SK-N-MC (cell line): ENCODE measurements at regions not wholly inside any gene's neighbourhood (a gene's known extent, or its start where the extent isn't known, plus 50 kb on each side); places are given as distances from the start of the nearest gene placed in this dataset.

Experiments
- DNase-seq: peaks from one replicate; pipeline ENCODE4 v3.0.0-alpha.2; 2011; ENCODE audit warnings: low read depth, low spot score
- H3K27ac ChIP-seq: fragments of 200-600 bp; sonication (generic); 2 replicates; pipeline ENCODE4 v1.5.1; 2016; ENCODE audit warnings: mixed run types
- H3K36me3 ChIP-seq: fragments of 200-600 bp; sonication (generic); 2 replicates; pipeline ENCODE4 v1.6.1; 2017; ENCODE audit warnings: antibody characterized with exemption, low read length, mixed read lengths; ENCODE audit not compliant: insufficient read depth
- H3K4me3 ChIP-seq: fragments of 200-600 bp; sonication (generic); 2 replicates; pipeline ENCODE4 v1.5.1; 2016
- H3K9ac ChIP-seq: fragments of 200-600 bp; sonication (generic); 2 replicates; pipeline ENCODE4 v1.8.0; 2017; ENCODE audit warnings: mixed run types, mixed read lengths; ENCODE audit not compliant: insufficient read length
- H3K9me3 ChIP-seq: fragments of 200-600 bp; sonication (generic); 2 replicates; pipeline ENCODE4 v1.6.1; 2017; ENCODE audit warnings: low read depth, mild to moderate bottlenecking, antibody characterized with exemption, low read length, moderate library complexity, mixed read lengths
- EZH2 ChIP-seq: fragments of 200-600 bp; sonication (generic); IDR thresholded peaks from one replicate; pipeline ENCODE4 v1.6.1; 2017; ENCODE audit warnings: antibody characterized with exemption
- FOXP2 ChIP-seq: optimal IDR thresholded peaks from 2 replicates; pipeline ENCODE3; 2011; ENCODE audit warnings: mild to moderate bottlenecking, moderate library complexity; ENCODE audit not compliant: insufficient read depth; ENCODE audit errors: extremely low read length, control extremely low read depth
- POLR2AphosphoS5 ChIP-seq: IDR thresholded peaks from 2 replicates; pipeline ENCODE4 v1.6.1; 2012; ENCODE audit warnings: mild to moderate bottlenecking, low read depth, low read length, borderline replicate concordance

DNA sequence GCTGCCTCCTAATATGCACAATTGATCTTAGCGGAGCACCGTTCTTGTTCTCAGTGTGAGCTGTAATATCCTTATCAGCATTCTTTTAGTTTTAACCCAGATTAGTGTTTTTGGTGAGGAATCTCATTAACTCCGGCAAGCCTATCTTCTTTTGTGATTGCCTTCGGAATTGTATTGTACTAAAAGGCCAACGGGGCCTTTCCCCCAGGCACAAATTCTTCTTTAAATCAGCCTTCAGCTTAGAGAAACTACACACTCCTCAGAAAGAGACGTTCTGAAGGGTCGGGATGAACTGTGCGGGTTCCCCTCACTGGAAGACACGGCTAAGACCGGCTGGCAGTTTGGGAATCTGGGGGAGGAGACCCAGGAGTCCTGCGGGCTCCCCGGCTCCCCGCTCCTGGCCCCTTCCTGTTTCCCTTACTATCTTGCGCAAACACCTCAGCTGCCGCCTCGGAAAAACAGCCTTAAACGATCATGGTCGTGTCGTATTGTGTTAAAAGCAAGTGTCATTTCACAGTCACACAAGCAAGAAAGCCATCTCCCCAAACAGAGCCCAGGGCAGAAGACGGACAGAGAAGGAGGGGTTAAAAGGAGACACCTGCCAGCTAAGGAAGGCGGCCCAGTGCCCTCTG lies 353.1 kb upstream of the IRX2 start:
- H3K4me3 ChIP-seq = no peak overlapping the region
- H3K27ac ChIP-seq = no peak overlapping the region
- no peaks in the 10 kb centered on the region for H3K9me3 ChIP-seq
- DNase-seq = no peak
- no peaks in the 10 kb centered on the region for H3K36me3 ChIP-seq
- no peak overlapping the region for H3K9ac ChIP-seq
- TF ChIP-seq FOXP2 = no peak
- TF ChIP-seq EZH2 = no peak
- TF ChIP-seq POLR2AphosphoS5 = no peak

- H3K27ac ChIP-seq = no peak overlapping the region
- no peak overlapping the region for H3K4me3 ChIP-seq
- TF ChIP-seq EZH2 (no peak), FOXP2 (no peak), POLR2AphosphoS5 (no peak)
- no peak for DNase-seq
- no peak overlapping the region for H3K9ac ChIP-seq
- no peaks in the 10 kb centered on the region for H3K9me3 ChIP-seq
- no peaks in the 10 kb centered on the region for H3K36me3 ChIP-seq
These were observed 351.9 kb upstream of the IRX2 start for GRCh38 chr5:3103262-3103811.

DNA sequence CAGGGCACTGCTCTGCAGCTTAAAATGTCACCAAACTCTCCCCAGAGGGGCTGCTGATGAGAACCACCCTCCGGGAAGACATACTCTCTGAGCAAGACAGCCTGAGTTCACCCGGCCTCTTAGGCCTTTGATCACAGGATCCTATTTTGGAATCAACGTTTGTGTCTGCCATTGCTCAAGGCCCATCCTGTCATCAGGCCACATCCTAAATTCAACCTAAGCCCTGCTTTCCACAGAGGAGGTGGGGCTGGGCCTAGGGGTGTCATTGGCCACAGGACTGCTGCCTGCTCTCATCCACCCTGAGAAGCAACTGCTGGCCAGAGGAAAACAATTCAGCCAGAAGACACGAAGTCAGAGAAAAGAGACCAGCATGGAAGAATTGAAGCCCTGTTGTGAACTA lies 351.1 kb upstream of the IRX2 start:
- H3K27ac ChIP-seq = no peak overlapping the region
- no peak overlapping the region for H3K4me3 ChIP-seq
- no peak for DNase-seq
- no peaks in the 10 kb centered on the region for H3K36me3 ChIP-seq
- TF ChIP-seq POLR2AphosphoS5 (no peak), FOXP2 (no peak), EZH2 (no peak)
- no peaks in the 10 kb centered on the region for H3K9me3 ChIP-seq
- no peak overlapping the region for H3K9ac ChIP-seq

GRCh38 chr5:3101561-3101960 lies 350.1 kb upstream of the IRX2 start:
- TF ChIP-seq POLR2AphosphoS5 (no peak), EZH2 (no peak), FOXP2 (no peak)
- Histone ChIP-seq H3K9me3 (no peaks in the 10 kb centered on the region), H3K9ac (no peak overlapping the region), H3K4me3 (no peak overlapping the region), H3K36me3 (no peaks in the 10 kb centered on the region), H3K27ac (no peak overlapping the region)
- DNase-seq = no peak

- Histone ChIP-seq H3K9me3 (no peaks in the 10 kb centered on the region), H3K27ac (no peak overlapping the region), H3K36me3 (no peaks in the 10 kb centered on the region), H3K9ac (no peak overlapping the region), H3K4me3 (no peak overlapping the region)
- no peak for DNase-seq
- no peak for TF ChIP-seq EZH2
- no peak for TF ChIP-seq POLR2AphosphoS5
- no peak for TF ChIP-seq FOXP2
These were observed 349.6 kb upstream of the IRX2 start for GRCh38 chr5:3100921-3101551.

DNA sequence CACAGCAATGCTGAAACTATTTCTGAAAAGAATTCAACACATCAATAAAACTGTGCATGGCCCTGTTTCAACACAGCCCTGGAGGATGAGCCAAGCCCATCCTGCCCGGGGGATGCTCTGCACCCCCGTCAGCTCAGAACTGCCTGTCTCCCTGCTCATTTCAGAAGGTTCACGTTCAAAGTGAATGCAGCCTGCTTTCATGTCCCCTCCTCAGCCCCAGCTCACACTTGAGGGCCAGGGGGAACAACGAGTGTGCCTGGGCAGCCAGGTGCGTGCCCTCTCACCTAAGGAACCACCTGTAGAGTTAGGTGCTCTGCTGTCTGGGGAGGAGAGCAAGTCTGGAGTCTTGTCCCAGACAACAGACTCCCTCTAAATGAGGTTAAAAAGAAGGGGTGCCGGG lies 348.5 kb upstream of the IRX2 start:
- H3K4me3 ChIP-seq = no peak overlapping the region
- H3K36me3 ChIP-seq = no peaks in the 10 kb centered on the region
- no peak for DNase-seq
- H3K27ac ChIP-seq = no peak overlapping the region
- no peak overlapping the region for H3K9ac ChIP-seq
- no peaks in the 10 kb centered on the region for H3K9me3 ChIP-seq
- TF ChIP-seq POLR2AphosphoS5 = no peak
- TF ChIP-seq EZH2 = no peak
- no peak for TF ChIP-seq FOXP2

DNA sequence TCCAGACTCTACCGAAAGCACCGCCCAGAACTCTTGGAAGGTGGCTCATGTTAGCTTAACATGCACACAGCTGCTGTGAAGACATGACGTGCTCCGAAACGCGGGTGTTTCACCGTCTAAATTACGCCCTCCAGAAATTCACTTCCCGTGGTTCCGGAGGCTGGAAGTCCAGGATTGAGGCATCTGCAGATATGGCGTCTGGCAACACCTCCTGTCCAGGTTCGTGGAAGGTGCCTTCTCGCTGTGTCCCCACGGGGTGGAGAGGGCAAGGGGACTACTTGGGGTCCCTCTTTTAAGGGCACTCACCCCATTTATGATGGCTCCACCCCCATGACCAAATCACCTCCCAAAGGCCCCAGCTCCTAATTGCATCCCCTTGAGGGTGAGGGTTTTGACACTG lies 348.0 kb upstream of the IRX2 start:
- DNase-seq = no peak
- Histone ChIP-seq H3K4me3 (no peak overlapping the region), H3K9ac (no peak overlapping the region), H3K36me3 (no peaks in the 10 kb centered on the region), H3K27ac (no peak overlapping the region), H3K9me3 (no peaks in the 10 kb centered on the region)
- no peak for TF ChIP-seq POLR2AphosphoS5

GRCh38 chr5:3098821-3099220 lies 347.3 kb upstream of the IRX2 start:
- H3K9ac ChIP-seq = no peak overlapping the region
- DNase-seq = no peak

DNA sequence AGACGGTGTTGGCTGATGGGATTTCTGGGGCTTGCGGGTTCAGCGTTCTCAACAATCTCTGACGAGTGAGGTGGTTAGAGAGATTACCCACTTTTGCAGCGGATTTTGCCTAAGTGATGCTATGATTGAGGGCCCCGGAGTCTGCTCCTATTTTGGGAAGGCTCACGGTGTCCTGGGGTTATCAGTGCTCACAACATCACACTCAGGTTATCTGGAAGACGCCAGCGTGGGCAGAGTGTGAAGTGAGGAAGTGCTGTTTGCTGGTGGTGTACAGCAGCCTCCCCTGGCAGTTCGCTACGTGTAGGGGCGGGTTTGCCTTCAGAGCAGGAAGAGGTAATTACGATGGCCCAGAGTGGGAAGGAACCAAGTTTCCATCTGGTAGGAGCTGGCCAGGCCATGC lies 341.2 kb upstream of the IRX2 start:
- Histone ChIP-seq H3K9ac (no peak overlapping the region), H3K9me3 (no peaks in the 10 kb centered on the region), H3K4me3 (no peak overlapping the region), H3K27ac (no peak overlapping the region), H3K36me3 (no peaks in the 10 kb centered on the region)
- DNase-seq = no peak
- TF ChIP-seq FOXP2 = no peak
- no peak for TF ChIP-seq POLR2AphosphoS5

More at GRCh38 chr5:3098821-3099220, 347.3 kb upstream of the IRX2 start:
- no peak overlapping the region for H3K27ac ChIP-seq
- H3K9me3 ChIP-seq = no peaks in the 10 kb centered on the region
- no peaks in the 10 kb centered on the region for H3K36me3 ChIP-seq
- no peak for TF ChIP-seq EZH2
- no peak for TF ChIP-seq FOXP2
- TF ChIP-seq POLR2AphosphoS5 = no peak
- no peak overlapping the region for H3K4me3 ChIP-seq
